Fibroblast of upper back skin (primary cell): ENCODE measurements at regions not wholly inside any gene's neighbourhood (a gene's known extent, or its start where the extent isn't known, plus 50 kb on each side); places are given as distances from the start of the nearest gene placed in this dataset.

ENCODE experiments used
- DNase-seq: peaks from one replicate; pipeline ENCODE4 v3.0.0-alpha.2; 2013

- no peak for DNase-seq
These were observed 421.0 kb downstream of the DYNC2H1 start for GRCh38 chr11:103530257-103530656.

- DNase-seq: peak; percentile 91
These were observed 423.0 kb downstream of the DYNC2H1 start for GRCh38 chr11:103532133-103532788.

- no peak for DNase-seq
These were observed 425.0 kb downstream of the DYNC2H1 start for GRCh38 chr11:103534191-103534590.

- DNase-seq: no peak
These were observed 425.7 kb downstream of the DYNC2H1 start for GRCh38 chr11:103534959-103535358.

GRCh38 chr11:103536335-103536722, 427.1 kb downstream of the DYNC2H1 start:
- no peak for DNase-seq

GRCh38 chr11:103537904-103538502, 428.8 kb downstream of the DYNC2H1 start:
- DNase-seq: peak; percentile 49

- no peak for DNase-seq
These were observed 429.9 kb downstream of the DYNC2H1 start for GRCh38 chr11:103539166-103539565.

- DNase-seq: no peak
These were observed 432.1 kb downstream of the DYNC2H1 start for GRCh38 chr11:103541186-103541795.

- no peak for DNase-seq
These were observed 433.6 kb downstream of the DYNC2H1 start for GRCh38 chr11:103542851-103543250.

GRCh38 chr11:103543456-103543855, 434.2 kb downstream of the DYNC2H1 start:
- no peak for DNase-seq

GRCh38 chr11:103544874-103545273, 435.6 kb downstream of the DYNC2H1 start:
- no peak for DNase-seq

GRCh38 chr11:103545551-103545950, 436.3 kb downstream of the DYNC2H1 start:
- no peak for DNase-seq

GRCh38 chr11:103546236-103546635, 437.0 kb downstream of the DYNC2H1 start:
- DNase-seq: peak; percentile 63

GRCh38 chr11:103547024-103547423, 437.8 kb downstream of the DYNC2H1 start:
- DNase-seq: no peak

- DNase-seq: no peak
These were observed 438.5 kb downstream of the DYNC2H1 start for GRCh38 chr11:103547691-103548090.

GRCh38 chr11:103548838-103549237, 439.6 kb downstream of the DYNC2H1 start:
- no peak for DNase-seq

GRCh38 chr11:103550811-103551210, 441.6 kb downstream of the DYNC2H1 start:
- peak; percentile 44 for DNase-seq

GRCh38 chr11:103552086-103552485, 442.9 kb downstream of the DYNC2H1 start:
- no peak for DNase-seq

- DNase-seq: no peak
These were observed 446.9 kb downstream of the DYNC2H1 start for GRCh38 chr11:103556171-103556570.

GRCh38 chr11:103566116-103566515, 456.9 kb downstream of the DYNC2H1 start:
- DNase-seq: no peak

- DNase-seq: peak; percentile 52
These were observed 454.7 kb upstream of the DDI1 start for GRCh38 chr11:103581760-103582159.

GRCh38 chr11:103582351-103582909, 454.0 kb upstream of the DDI1 start:
- DNase-seq: peak; percentile 14

- DNase-seq: no peak
These were observed 452.4 kb upstream of the DDI1 start for GRCh38 chr11:103584021-103584420.

- no peak for DNase-seq
These were observed 451.7 kb upstream of the DDI1 start for GRCh38 chr11:103584720-103585119.
